Stomach (tissue), 8 donors: ENCODE measurements at regions not wholly inside any gene's neighbourhood (a gene's known extent, or its start where the extent isn't known, plus 50 kb on each side); places are given as distances from the start of the nearest gene placed in this dataset.

Experiments
- DNase-seq, 2 donors: peaks; one replicate each; pipeline versions ENCODE4 v3.0.0 to v3.0.0-alpha.2; 2013 to 2019
- H3K27ac ChIP-seq, 5 donors: fragments of 200-600 bp in 4 of 5; sonication (generic) in 4 of 5; one replicate each; pipeline ENCODE4 v1.5.1; 2013 to 2019; ENCODE audit warnings: mild to moderate bottlenecking in 1 of 5, moderate library complexity in 1 of 5
- H3K27me3 ChIP-seq, 3 donors: fragments of 200-600 bp; sonication (generic); one replicate each; pipeline ENCODE4 v1.5.1; 2017 to 2019; ENCODE audit warnings: mixed run types in 1 of 3
- H3K36me3 ChIP-seq, 4 donors: fragments of 200-600 bp; sonication (generic); 1 replicate in 3 of 4; 2 replicates in 1 of 4; pipeline ENCODE4 v1.5.1; 2016 to 2019
- H3K4me1 ChIP-seq, 4 donors: fragments of 200-600 bp; sonication (generic); one replicate each; pipeline ENCODE4 v1.5.1; 2016 to 2019
- H3K4me3 ChIP-seq, 4 donors: fragments of 200-600 bp; sonication (generic) in 3 of 4; one replicate each; pipeline ENCODE4 v1.5.1; 2016 to 2019; ENCODE audit warnings: mild to moderate bottlenecking in 1 of 4
- H3K9me3 ChIP-seq, 4 donors: fragments of 200-600 bp; sonication (generic); one replicate each; pipeline ENCODE4 v1.5.1; 2016 to 2019
- CTCF ChIP-seq, 7 experiments: fragments of 450-650 bp in 4 of 7; fragments of 200-600 bp in 3 of 7; sonication (generic) in 3 of 7; IDR thresholded peaks; one replicate each; pipeline ENCODE4 v1.5.1; 2016 to 2019; ENCODE audit warnings: antibody characterized with exemption in 7 of 7, control low read depth in 2 of 7, mild to moderate bottlenecking in 1 of 7
- EP300 ChIP-seq: sonication (generic); formaldehyde crosslinking; IDR thresholded peaks from one replicate; pipeline ENCODE4 v1.6.1; 2017; ENCODE audit warnings: antibody characterized with exemption
- POLR2A ChIP-seq, 4 donors: fragments of 450-650 bp; IDR thresholded peaks; one replicate each; pipeline ENCODE4 v1.6.1; 2016; ENCODE audit warnings: antibody characterized with exemption in 4 of 4, control low read depth in 2 of 4, mild to moderate bottlenecking in 1 of 4, moderate library complexity in 1 of 4
- POLR2AphosphoS5 ChIP-seq, 3 donors: sonication (generic); formaldehyde crosslinking; IDR thresholded peaks; one replicate each; pipeline ENCODE4 v1.6.1; 2016; ENCODE audit warnings: antibody characterized with exemption in 3 of 3
- WGBS, 5 donors: extraction: QIAGEN DNeasy Blood & Tissue Kit in 3 of 5; methylation state at CpG; one replicate each; pipeline versions ENCODE4 v1.1.5 to v1.1.7; 2013 to 2018; 5-methylcytosine and 5-hydroxymethylcytosine counted together
- intact Hi-C: fragments of 100-400 bp; cut with DNase I; formaldehyde crosslinking; loops from one replicate; pipeline ENCODE4 v1.15.1; 2023; ENCODE audit warnings: low total_unique reads
- donor health status: healthy with polysubstance abuse.
- donor health status: Bipolar disorder and iron deficiency.
- donor health status: healthy.

- peaks cover 0 to 7% (median 0%) of the 10 kb centered on the region in 4 donors for H3K9me3 ChIP-seq
- H3K4me3 ChIP-seq: no peak overlapping the region
- intact Hi-C loops: no loop called here
- H3K27me3 ChIP-seq: no peaks in the 10 kb centered on the region
- no peaks in the 10 kb centered on the region for H3K36me3 ChIP-seq
- DNase-seq: no peak
- WGBS, 5 donors: 86 to 91% (median 88%) methylated on average over 2 of the region's 2 CpGs
- H3K4me1 ChIP-seq: peaks cover 0 to 8% (median 0%) of the 10 kb centered on the region in 4 donors
- TF ChIP-seq EP300: no peak
- no peak for TF ChIP-seq CTCF (IDR thresholded peaks at IDR 0.05)
- no peak for TF ChIP-seq POLR2AphosphoS5 (IDR thresholded peaks at IDR 0.05)
- no peak for TF ChIP-seq POLR2A (IDR thresholded peaks at IDR 0.05)
- no peak overlapping the region for H3K27ac ChIP-seq
Measured at GRCh38 chr13:65347420-65348030, 1882.6 kb downstream of the PCDH9 start.

DNA sequence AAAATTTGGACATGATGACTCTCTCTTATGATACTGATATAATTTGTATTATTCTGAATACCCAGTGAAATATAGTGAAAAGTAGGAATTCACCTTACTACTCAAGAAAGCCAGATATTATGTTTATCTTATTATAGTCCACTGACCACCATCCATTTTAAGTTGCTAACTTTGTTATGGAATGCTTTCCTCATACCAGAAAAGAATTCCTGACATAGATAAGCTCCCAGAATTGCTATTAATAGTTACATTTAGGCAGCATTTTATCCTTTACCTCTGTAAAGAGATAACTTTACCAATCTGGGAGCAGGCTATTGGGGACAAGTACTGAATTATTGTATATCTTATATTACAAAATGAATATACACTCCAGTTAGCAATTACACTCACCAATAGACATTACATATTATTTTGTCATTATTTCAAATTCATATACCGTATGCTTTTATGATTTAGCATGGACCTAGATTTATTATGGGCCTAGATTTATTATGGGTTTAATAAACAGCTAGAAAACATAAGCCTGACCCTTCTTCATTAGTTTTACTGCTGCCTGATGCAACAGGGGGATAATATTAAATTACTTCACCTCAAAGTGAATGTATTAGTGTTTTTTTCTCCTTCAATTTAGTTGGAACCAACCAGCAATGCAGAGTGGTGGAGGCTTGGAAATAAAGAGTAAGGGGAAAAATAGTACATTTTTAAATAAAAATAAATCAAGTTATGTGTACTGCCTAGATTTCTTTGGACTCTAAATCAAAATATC, 1886.1 kb downstream of the PCDH9 start:
- H3K36me3 ChIP-seq: no peaks in the 10 kb centered on the region
- H3K9me3 ChIP-seq: peaks cover 0 to 7% (median 0%) of the 10 kb centered on the region in 4 donors
- intact Hi-C loops: no loop called here
- no peak overlapping the region for H3K4me3 ChIP-seq
- no peak for DNase-seq
- H3K27me3 ChIP-seq: no peaks in the 10 kb centered on the region
- TF ChIP-seq POLR2A (IDR thresholded peaks at IDR 0.05): no peak
- no peak overlapping the region for H3K27ac ChIP-seq
- 0 to 98% (median 46%) methylated on average over 1 of the region's 1 CpG for whole genome bisulfite sequencing, 5 donors
- peaks cover 0 to 8% (median 0%) of the 10 kb centered on the region in 4 donors for H3K4me1 ChIP-seq

GRCh38 chr13:65342541-65343337, 1887.4 kb downstream of the PCDH9 start:
- no peaks in the 10 kb centered on the region for H3K27me3 ChIP-seq
- peaks cover 0 to 8% (median 0%) of the 10 kb centered on the region in 4 donors for H3K4me1 ChIP-seq
- H3K27ac ChIP-seq: no peak overlapping the region
- intact Hi-C loops: no loop called here
- no peak for DNase-seq
- H3K36me3 ChIP-seq: no peaks in the 10 kb centered on the region
- H3K4me3 ChIP-seq: no peak overlapping the region
- no peak for TF ChIP-seq POLR2A (IDR thresholded peaks at IDR 0.05)
- no peak for TF ChIP-seq EP300
- no peak for TF ChIP-seq POLR2AphosphoS5 (IDR thresholded peaks at IDR 0.05)
- TF ChIP-seq CTCF (IDR thresholded peaks at IDR 0.05): no peak
- peaks cover 0 to 7% (median 0%) of the 10 kb centered on the region in 4 donors for H3K9me3 ChIP-seq

DNA sequence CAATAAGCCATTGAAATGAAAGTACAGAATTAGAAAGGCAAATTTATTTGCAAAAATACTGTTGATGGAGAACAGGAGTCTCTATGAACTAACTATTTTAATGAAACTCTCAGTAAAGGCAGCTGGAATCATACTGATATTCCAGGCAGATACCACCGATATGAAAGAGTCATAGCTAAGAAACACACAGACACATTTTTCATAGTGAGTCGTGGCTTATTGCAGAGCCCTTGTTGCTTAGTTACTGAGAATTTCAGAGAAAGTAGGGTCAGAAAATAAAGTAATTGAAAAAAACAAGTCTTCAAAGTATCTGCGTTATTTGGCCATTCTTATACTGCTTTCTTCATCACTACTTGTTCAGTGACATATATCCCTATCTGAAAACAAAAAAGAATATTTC, 1890.9 kb downstream of the PCDH9 start:
- TF ChIP-seq EP300: no peak
- no peak for TF ChIP-seq POLR2AphosphoS5 (IDR thresholded peaks at IDR 0.05)
- no peak for TF ChIP-seq POLR2A (IDR thresholded peaks at IDR 0.05)
- no peak for TF ChIP-seq CTCF (IDR thresholded peaks at IDR 0.05)
- intact Hi-C loops: no loop called here
- no peak for DNase-seq
- H3K4me1 ChIP-seq: peaks cover 0 to 16% (median 4%) of the 10 kb centered on the region in 4 donors
- no peak overlapping the region for H3K4me3 ChIP-seq
- no peaks in the 10 kb centered on the region for H3K36me3 ChIP-seq
- no peak overlapping the region for H3K27ac ChIP-seq
- H3K9me3 ChIP-seq: no peaks in the 10 kb centered on the region
- 75 to 89% (median 81%) methylated on average over 3 of the region's 3 CpGs for WGBS, 5 donors
- H3K27me3 ChIP-seq: no peaks in the 10 kb centered on the region
